WTC11 (cell line): ENCODE measurements at regions not wholly inside any gene's neighbourhood (a gene's known extent, or its start where the extent isn't known, plus 50 kb on each side); places are given as distances from the start of the nearest gene placed in this dataset.
A peak's percentile ranks its signal among the peaks of the same experiment; 100 is the strongest.

Experiments
- ATAC-seq: fragments of 200-7000 bp; cut with Tn5 transposase; 2 replicates; pipeline ENCODE4 v1.10.0; 2021; ENCODE audit warnings: mild to moderate bottlenecking, moderate library complexity
- CTCF ChIA-PET: fragments of 300-600 bp; sonication (Branson Sonifier 250); formaldehyde crosslinking; loops from one replicate; lab custom pipeline; 2021; ENCODE audit warnings: antibody characterized with exemption; lab: Charles Lee
- POLR2A ChIA-PET: fragments of 350-600 bp; sonication (Branson Sonifier 250); formaldehyde crosslinking; loops from one replicate; lab custom pipeline; 2021; ENCODE audit warnings: antibody characterized with exemption; lab: Charles Lee
- DNase-seq: peaks from one replicate; pipeline ENCODE4 v3.0.0; 2021; ENCODE audit warnings: low spot score
- H3K27ac Mint-ChIP-seq: 2 replicates; pipeline ENCODE4 v1.8.0; 2021; ENCODE audit warnings: mixed read lengths
- H3K27me3 Mint-ChIP-seq: 2 replicates; pipeline ENCODE4 v1.8.0; 2021; ENCODE audit warnings: low read depth, mild to moderate bottlenecking, moderate library complexity, mixed read lengths
- H3K36me3 Mint-ChIP-seq: 2 replicates; pipeline ENCODE4 v1.8.0; 2021; ENCODE audit warnings: mixed read lengths
- H3K4me1 Mint-ChIP-seq: 2 replicates; pipeline ENCODE4 v1.8.0; 2022; ENCODE audit warnings: mixed read lengths
- H3K4me3 Mint-ChIP-seq: 2 replicates; pipeline ENCODE4 v1.8.0; 2021; ENCODE audit warnings: mild to moderate bottlenecking, moderate library complexity, mixed read lengths
- H3K9me3 Mint-ChIP-seq: 2 replicates; pipeline ENCODE4 v1.8.0; 2021; ENCODE audit warnings: mixed read lengths
- IRF2 ChIP-seq: sonication (generic); formaldehyde crosslinking; IDR thresholded peaks from 2 replicates; pipeline ENCODE4 v1.8.0; 2022; ENCODE audit warnings: low read depth, missing genetic modification reagents, borderline replicate concordance
- NFATC4 ChIP-seq: fragments of 250-450 bp; sonication (Bioruptor Pico); IDR thresholded peaks from 2 replicates; pipeline ENCODE4 v1.9.0; 2021; ENCODE audit warnings: mild to moderate bottlenecking
- OVOL2 ChIP-seq: fragments of 250-450 bp; sonication (Bioruptor Pico); IDR thresholded peaks from 2 replicates; pipeline ENCODE4 v1.9.0; 2021; ENCODE audit warnings: mild to moderate bottlenecking, borderline replicate concordance
- RELA ChIP-seq: sonication (generic); formaldehyde crosslinking; IDR thresholded peaks from 2 replicates; pipeline ENCODE4 v1.8.1; 2022; ENCODE audit warnings: missing genetic modification reagents, mild to moderate bottlenecking, borderline replicate concordance
- SMAD4 ChIP-seq: sonication (generic); formaldehyde crosslinking; IDR thresholded peaks from 2 replicates; pipeline ENCODE4 v1.8.0; 2022; ENCODE audit warnings: mild to moderate bottlenecking, missing genetic modification reagents
- SOX15 ChIP-seq: fragments of 250-450 bp; sonication (Bioruptor Pico); IDR thresholded peaks from 2 replicates; pipeline ENCODE4 v1.9.0; 2021; ENCODE audit warnings: mild to moderate bottlenecking
- ZNF138 ChIP-seq: sonication (generic); formaldehyde crosslinking; conservative IDR thresholded peaks from 2 replicates; pipeline ENCODE4 v1.8.1; 2022; ENCODE audit warnings: mild to moderate bottlenecking, moderate library complexity, missing genetic modification reagents
- ZNF219 ChIP-seq: sonication (generic); formaldehyde crosslinking; IDR thresholded peaks from 2 replicates; pipeline ENCODE4 v1.8.0; 2023; ENCODE audit warnings: missing genetic modification reagents, mild to moderate bottlenecking, borderline replicate concordance
- ZNF232 ChIP-seq: sonication (generic); formaldehyde crosslinking; IDR thresholded peaks from 2 replicates; pipeline ENCODE4 v1.8.0; 2022; ENCODE audit warnings: mild to moderate bottlenecking, missing genetic modification reagents
- ZNF317 ChIP-seq: sonication (generic); formaldehyde crosslinking; IDR thresholded peaks from 2 replicates; pipeline ENCODE4 v1.8.1; 2023; ENCODE audit warnings: low read depth, mild to moderate bottlenecking, moderate library complexity, missing genetic modification reagents, borderline replicate concordance
- ZNF671 ChIP-seq: fragments of 250-450 bp; sonication (Bioruptor Pico); IDR thresholded peaks from 2 replicates; pipeline ENCODE4 v1.8.0; 2021; ENCODE audit warnings: mild to moderate bottlenecking
- TF ChIP-seq, protein P1 (sequence below): fragments of 250-450 bp; sonication (Bioruptor Pico); IDR thresholded peaks from 2 replicates; pipeline ENCODE4 v1.8.0; 2021; ENCODE audit warnings: mild to moderate bottlenecking
- TF ChIP-seq, protein P2 (sequence below): sonication (generic); formaldehyde crosslinking; IDR thresholded peaks from 2 replicates; pipeline ENCODE4 v1.8.1; 2022; ENCODE audit warnings: missing genetic modification reagents, borderline replicate concordance
- TF ChIP-seq, protein P3 (sequence below): sonication (generic); formaldehyde crosslinking; IDR thresholded peaks from 2 replicates; pipeline ENCODE4 v1.8.1; 2022; ENCODE audit warnings: low read depth, missing genetic modification reagents, borderline replicate concordance
- TF ChIP-seq, protein P4 (sequence below): sonication (generic); formaldehyde crosslinking; IDR thresholded peaks from 2 replicates; pipeline ENCODE4 v1.8.0; 2022; ENCODE audit warnings: missing genetic modification reagents
- TF ChIP-seq, protein P5 (sequence below): sonication (generic); formaldehyde crosslinking; IDR thresholded peaks from 2 replicates; pipeline ENCODE4 v1.8.0; 2023; ENCODE audit warnings: mild to moderate bottlenecking, missing genetic modification reagents
- TF ChIP-seq, protein P6 (sequence below): sonication (generic); formaldehyde crosslinking; IDR thresholded peaks from 2 replicates; pipeline ENCODE4 v1.8.0; 2022; ENCODE audit warnings: mild to moderate bottlenecking, missing genetic modification reagents

DNA sequence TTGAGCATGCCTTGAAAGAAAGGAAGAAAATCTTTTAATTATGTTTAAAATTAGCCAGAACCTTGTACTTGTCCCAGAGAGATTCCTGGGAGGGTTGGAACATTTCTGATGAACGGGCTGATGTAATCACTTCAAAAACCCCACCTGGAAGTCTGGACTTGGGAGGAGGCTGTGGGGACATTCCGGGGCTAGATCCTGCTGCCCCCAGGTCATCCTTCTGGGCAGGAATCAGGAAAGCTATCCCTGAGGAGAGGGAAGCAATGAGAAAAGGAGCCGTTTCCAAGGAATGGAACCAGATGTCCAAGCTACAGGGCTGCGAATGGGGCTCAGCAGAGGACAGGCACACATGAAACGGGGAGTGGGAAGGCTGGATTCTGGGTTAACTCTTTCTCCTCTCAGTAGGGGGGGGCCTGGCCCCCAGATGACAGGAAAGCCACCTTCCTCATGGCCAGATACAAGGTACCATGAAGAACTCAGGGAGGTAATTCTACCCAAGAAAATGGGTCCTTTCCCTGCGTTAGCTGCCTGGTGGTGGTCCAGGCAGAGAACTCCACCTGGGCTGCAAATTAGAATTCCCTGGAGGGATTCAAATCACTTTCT is 280.1 kb downstream of the TCF7L2 start (continued):
- TF ChIP-seq, protein P1, sequence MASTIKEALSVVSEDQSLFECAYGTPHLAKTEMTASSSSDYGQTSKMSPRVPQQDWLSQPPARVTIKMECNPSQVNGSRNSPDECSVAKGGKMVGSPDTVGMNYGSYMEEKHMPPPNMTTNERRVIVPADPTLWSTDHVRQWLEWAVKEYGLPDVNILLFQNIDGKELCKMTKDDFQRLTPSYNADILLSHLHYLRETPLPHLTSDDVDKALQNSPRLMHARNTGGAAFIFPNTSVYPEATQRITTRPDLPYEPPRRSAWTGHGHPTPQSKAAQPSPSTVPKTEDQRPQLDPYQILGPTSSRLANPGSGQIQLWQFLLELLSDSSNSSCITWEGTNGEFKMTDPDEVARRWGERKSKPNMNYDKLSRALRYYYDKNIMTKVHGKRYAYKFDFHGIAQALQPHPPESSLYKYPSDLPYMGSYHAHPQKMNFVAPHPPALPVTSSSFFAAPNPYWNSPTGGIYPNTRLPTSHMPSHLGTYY, result no peak
- TF ChIP-seq SMAD4 (CRISPR knock-in tag) (no peak), ZNF232 (CRISPR knock-in tag) (no peak), ZNF317 (CRISPR knock-in tag) (no peak), ZNF219 (CRISPR knock-in tag) (no peak)
- TF ChIP-seq, protein P2, sequence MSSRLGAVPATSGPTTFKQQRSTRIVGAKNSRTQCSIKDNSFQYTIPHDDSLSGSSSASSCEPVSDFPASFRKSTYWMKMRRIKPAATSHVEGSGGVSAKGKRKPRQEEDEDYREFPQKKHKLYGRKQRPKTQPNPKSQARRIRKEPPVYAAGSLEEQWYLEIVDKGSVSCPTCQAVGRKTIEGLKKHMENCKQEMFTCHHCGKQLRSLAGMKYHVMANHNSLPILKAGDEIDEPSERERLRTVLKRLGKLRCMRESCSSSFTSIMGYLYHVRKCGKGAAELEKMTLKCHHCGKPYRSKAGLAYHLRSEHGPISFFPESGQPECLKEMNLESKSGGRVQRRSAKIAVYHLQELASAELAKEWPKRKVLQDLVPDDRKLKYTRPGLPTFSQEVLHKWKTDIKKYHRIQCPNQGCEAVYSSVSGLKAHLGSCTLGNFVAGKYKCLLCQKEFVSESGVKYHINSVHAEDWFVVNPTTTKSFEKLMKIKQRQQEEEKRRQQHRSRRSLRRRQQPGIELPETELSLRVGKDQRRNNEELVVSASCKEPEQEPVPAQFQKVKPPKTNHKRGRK (CRISPR knock-in tag), result no peak
- TF ChIP-seq, all 79 proteins: peak for 0

DNA sequence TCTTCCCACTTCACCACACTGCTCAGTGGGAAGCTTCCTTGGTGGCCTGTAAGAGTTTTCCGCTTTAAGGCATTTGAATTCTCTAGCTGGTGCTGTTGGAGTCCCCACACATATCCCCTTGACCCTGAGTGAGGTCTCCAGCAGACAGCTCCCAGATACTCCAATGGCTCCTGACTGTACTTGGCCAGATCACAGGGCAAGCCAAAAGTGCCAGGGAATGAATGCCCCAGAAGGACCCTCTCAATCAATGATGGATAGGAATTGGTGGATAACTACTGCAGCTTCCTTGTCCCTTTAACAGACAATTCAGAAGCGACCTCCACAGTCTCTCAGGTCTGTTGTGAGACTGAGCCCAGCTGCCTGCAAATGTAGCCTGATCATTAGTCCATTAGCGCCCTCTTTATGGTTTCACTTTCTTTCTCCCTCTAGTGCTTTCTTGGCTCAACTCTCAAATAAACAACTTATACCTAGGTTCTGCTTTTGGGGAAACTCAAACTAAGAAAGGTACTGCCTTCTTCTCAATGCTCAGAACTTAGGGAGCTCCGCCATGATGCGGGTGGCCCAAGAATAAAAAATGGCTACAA is 283.0 kb downstream of the TCF7L2 start:
- TF ChIP-seq ZNF671, result no peak
- TF ChIP-seq ZNF138 (CRISPR knock-in tag), result no peak
- no peak for TF ChIP-seq NFATC4 (CRISPR knock-in tag)
- Mint-ChIP-seq H3K27me3 (no peaks in the 10 kb centered on the region), H3K27ac (no peak overlapping the region), H3K4me3 (no peak overlapping the region), H3K4me1 (peaks cover 6% of the 10 kb centered on the region), H3K36me3 (no peaks in the 10 kb centered on the region), H3K9me3 (no peaks in the 10 kb centered on the region)
- POLR2A ChIA-PET, result no interaction called here
- ATAC-seq (peak; percentile 75), DNase-seq (no peak)
- CTCF ChIA-PET, result interaction anchor here (0.8 to 1.0 kb wide), 3 partner anchors 14 to 17 kb away, joined by 3 to 5 read pairs (median 4); no protein-coding TSS in a partner anchor

DNA sequence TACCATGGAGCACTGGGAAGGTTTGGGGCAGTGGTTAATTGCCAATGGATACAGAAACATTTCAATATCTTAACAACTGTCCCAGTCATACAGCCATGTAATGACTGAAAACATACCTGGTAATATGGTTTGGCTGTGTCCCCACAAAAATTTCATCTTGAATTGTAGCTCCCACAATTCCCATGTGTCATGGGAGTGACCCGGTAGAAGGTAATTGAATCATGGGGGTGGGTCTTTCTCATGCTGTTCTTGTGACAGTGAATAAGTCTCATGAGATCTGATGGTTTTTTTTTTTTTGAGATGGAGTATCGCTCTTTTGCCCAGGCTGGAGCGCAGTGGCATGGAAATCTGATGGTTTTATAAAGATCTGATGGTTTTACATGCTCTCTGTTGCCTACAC is 284.4 kb downstream of the TCF7L2 start:
- DNase-seq, result no peak
- TF ChIP-seq, protein P3, sequence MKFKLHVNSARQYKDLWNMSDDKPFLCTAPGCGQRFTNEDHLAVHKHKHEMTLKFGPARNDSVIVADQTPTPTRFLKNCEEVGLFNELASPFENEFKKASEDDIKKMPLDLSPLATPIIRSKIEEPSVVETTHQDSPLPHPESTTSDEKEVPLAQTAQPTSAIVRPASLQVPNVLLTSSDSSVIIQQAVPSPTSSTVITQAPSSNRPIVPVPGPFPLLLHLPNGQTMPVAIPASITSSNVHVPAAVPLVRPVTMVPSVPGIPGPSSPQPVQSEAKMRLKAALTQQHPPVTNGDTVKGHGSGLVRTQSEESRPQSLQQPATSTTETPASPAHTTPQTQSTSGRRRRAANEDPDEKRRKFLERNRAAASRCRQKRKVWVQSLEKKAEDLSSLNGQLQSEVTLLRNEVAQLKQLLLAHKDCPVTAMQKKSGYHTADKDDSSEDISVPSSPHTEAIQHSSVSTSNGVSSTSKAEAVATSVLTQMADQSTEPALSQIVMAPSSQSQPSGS (CRISPR knock-in tag), result no peak
- TF ChIP-seq, protein P4, sequence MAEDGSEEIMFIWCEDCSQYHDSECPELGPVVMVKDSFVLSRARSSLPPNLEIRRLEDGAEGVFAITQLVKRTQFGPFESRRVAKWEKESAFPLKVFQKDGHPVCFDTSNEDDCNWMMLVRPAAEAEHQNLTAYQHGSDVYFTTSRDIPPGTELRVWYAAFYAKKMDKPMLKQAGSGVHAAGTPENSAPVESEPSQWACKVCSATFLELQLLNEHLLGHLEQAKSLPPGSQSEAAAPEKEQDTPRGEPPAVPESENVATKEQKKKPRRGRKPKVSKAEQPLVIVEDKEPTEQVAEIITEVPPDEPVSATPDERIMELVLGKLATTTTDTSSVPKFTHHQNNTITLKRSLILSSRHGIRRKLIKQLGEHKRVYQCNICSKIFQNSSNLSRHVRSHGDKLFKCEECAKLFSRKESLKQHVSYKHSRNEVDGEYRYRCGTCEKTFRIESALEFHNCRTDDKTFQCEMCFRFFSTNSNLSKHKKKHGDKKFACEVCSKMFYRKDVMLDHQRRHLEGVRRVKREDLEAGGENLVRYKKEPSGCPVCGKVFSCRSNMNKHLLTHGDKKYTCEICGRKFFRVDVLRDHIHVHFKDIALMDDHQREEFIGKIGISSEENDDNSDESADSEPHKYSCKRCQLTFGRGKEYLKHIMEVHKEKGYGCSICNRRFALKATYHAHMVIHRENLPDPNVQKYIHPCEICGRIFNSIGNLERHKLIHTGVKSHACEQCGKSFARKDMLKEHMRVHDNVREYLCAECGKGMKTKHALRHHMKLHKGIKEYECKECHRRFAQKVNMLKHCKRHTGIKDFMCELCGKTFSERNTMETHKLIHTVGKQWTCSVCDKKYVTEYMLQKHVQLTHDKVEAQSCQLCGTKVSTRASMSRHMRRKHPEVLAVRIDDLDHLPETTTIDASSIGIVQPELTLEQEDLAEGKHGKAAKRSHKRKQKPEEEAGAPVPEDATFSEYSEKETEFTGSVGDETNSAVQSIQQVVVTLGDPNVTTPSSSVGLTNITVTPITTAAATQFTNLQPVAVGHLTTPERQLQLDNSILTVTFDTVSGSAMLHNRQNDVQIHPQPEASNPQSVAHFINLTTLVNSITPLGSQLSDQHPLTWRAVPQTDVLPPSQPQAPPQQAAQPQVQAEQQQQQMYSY (CRISPR knock-in tag), result no peak
- TF ChIP-seq IRF2 (CRISPR knock-in tag) (no peak), RELA (CRISPR knock-in tag) (no peak), SOX15 (CRISPR knock-in tag) (no peak), OVOL2 (CRISPR knock-in tag) (no peak)
- TF ChIP-seq, protein P5, sequence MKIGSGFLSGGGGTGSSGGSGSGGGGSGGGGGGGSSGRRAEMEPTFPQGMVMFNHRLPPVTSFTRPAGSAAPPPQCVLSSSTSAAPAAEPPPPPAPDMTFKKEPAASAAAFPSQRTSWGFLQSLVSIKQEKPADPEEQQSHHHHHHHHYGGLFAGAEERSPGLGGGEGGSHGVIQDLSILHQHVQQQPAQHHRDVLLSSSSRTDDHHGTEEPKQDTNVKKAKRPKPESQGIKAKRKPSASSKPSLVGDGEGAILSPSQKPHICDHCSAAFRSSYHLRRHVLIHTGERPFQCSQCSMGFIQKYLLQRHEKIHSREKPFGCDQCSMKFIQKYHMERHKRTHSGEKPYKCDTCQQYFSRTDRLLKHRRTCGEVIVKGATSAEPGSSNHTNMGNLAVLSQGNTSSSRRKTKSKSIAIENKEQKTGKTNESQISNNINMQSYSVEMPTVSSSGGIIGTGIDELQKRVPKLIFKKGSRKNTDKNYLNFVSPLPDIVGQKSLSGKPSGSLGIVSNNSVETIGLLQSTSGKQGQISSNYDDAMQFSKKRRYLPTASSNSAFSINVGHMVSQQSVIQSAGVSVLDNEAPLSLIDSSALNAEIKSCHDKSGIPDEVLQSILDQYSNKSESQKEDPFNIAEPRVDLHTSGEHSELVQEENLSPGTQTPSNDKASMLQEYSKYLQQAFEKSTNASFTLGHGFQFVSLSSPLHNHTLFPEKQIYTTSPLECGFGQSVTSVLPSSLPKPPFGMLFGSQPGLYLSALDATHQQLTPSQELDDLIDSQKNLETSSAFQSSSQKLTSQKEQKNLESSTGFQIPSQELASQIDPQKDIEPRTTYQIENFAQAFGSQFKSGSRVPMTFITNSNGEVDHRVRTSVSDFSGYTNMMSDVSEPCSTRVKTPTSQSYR (CRISPR knock-in tag), result no peak
- TF ChIP-seq, protein P6, sequence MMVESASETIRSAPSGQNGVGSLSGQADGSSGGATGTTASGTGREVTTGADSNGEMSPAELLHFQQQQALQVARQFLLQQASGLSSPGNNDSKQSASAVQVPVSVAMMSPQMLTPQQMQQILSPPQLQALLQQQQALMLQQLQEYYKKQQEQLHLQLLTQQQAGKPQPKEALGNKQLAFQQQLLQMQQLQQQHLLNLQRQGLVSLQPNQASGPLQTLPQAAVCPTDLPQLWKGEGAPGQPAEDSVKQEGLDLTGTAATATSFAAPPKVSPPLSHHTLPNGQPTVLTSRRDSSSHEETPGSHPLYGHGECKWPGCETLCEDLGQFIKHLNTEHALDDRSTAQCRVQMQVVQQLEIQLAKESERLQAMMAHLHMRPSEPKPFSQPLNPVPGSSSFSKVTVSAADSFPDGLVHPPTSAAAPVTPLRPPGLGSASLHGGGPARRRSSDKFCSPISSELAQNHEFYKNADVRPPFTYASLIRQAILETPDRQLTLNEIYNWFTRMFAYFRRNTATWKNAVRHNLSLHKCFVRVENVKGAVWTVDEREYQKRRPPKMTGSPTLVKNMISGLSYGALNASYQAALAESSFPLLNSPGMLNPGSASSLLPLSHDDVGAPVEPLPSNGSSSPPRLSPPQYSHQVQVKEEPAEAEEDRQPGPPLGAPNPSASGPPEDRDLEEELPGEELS (CRISPR knock-in tag), result no peak
- Mint-ChIP-seq H3K9me3 (no peaks in the 10 kb centered on the region), H3K36me3 (no peaks in the 10 kb centered on the region), H3K27ac (no peak overlapping the region), H3K4me3 (no peak overlapping the region), H3K27me3 (no peaks in the 10 kb centered on the region), H3K4me1 (peaks cover 6% of the 10 kb centered on the region)
- ChIA-PET CTCF (no interaction called here), POLR2A (no interaction called here)
- ATAC-seq, result no peak
